MM.1S (cell line): ENCODE measurements at regions not wholly inside any gene's neighbourhood (a gene's known extent, or its start where the extent isn't known, plus 50 kb on each side); places are given as distances from the start of the nearest gene placed in this dataset.

Source experiments
- DNase-seq: peaks from one replicate; pipeline ENCODE4 v3.0.0-alpha.2; 2015
- H2AFZ ChIP-seq: fragments of 300-600 bp; sonication (generic); 2 replicates; pipeline ENCODE4 v1.6.0; 2016; ENCODE audit warnings: antibody characterized with exemption, low read length
- H3F3A ChIP-seq: fragments of 300-600 bp; sonication (generic); 2 replicates; pipeline ENCODE4 v1.6.1; 2016; ENCODE audit warnings: mild to moderate bottlenecking, antibody characterized with exemption, low read length, moderate library complexity, mixed read lengths; ENCODE audit not compliant: insufficient read depth
- H3K27ac ChIP-seq: fragments of 300-600 bp; sonication (generic); 2 replicates; pipeline ENCODE4 v1.5.1; 2016; ENCODE audit warnings: mild to moderate bottlenecking, low read length
- H3K27me3 ChIP-seq: fragments of 300-600 bp; sonication (generic); replicated peaks from 2 replicates; pipeline ENCODE4 v1.6.0; 2016; ENCODE audit warnings: low read length; ENCODE audit not compliant: insufficient read depth
- H3K36me3 ChIP-seq: fragments of 300-600 bp; sonication (generic); replicated peaks from 2 replicates; pipeline ENCODE4 v1.6.1; 2016; ENCODE audit warnings: mild to moderate bottlenecking, low read length, mixed read lengths; ENCODE audit not compliant: insufficient read depth
- H3K4me1 ChIP-seq: fragments of 300-600 bp; sonication (generic); 2 replicates; pipeline ENCODE4 v1.6.1; 2016; ENCODE audit warnings: low read length, mixed read lengths
- H3K4me2 ChIP-seq: fragments of 300-600 bp; sonication (generic); 2 replicates; pipeline ENCODE4 v1.6.0; 2016; ENCODE audit warnings: low read depth, low read length
- H3K4me3 ChIP-seq: fragments of 300-600 bp; sonication (generic); 2 replicates; pipeline ENCODE4 v1.5.1; 2016; ENCODE audit warnings: low read length, mixed read lengths
- H3K79me2 ChIP-seq: fragments of 300-600 bp; sonication (generic); 2 replicates; pipeline ENCODE4 v1.6.1; 2016; ENCODE audit warnings: mixed run types, low read length, mixed read lengths
- H3K9ac ChIP-seq: fragments of 300-600 bp; sonication (generic); 2 replicates; pipeline ENCODE4 v1.6.1; 2016; ENCODE audit warnings: low read length, mixed read lengths
- H3K9me2 ChIP-seq: fragments of 300-600 bp; sonication (generic); replicated peaks from 2 replicates; pipeline ENCODE4 v1.6.1; 2016; ENCODE audit warnings: mild to moderate bottlenecking, low read length, mixed read lengths; ENCODE audit not compliant: insufficient read depth
- H3K9me3 ChIP-seq: fragments of 300-600 bp; sonication (generic); replicated peaks from 2 replicates; pipeline ENCODE4 v1.6.1; 2016; ENCODE audit warnings: mild to moderate bottlenecking, low read length, mixed read lengths; ENCODE audit not compliant: insufficient read depth
- H4K20me1 ChIP-seq: fragments of 300-600 bp; sonication (generic); 2 replicates; pipeline ENCODE4 v1.6.1; 2016; ENCODE audit warnings: mild to moderate bottlenecking, low read length, moderate library complexity, mixed read lengths; ENCODE audit not compliant: insufficient read depth
- EZH2 ChIP-seq: fragments of 300-600 bp; sonication (generic); optimal IDR thresholded peaks from 2 replicates; pipeline ENCODE3; 2017; ENCODE audit warnings: low read depth, mild to moderate bottlenecking, antibody characterized with exemption, low read length, mixed read lengths
- EZH2phosphoT487 ChIP-seq: fragments of 300-600 bp; sonication (generic); IDR thresholded peaks from 2 replicates; pipeline ENCODE4 v1.6.1; 2018; ENCODE audit warnings: antibody characterized with exemption, low read length
- TF ChIP-seq, protein P1 (sequence below): fragments of 300-600 bp; sonication (generic); IDR thresholded peaks from 2 replicates; pipeline ENCODE4 v1.5.1; 2016; ENCODE audit warnings: antibody characterized with exemption, low read length, mixed read lengths

DNA sequence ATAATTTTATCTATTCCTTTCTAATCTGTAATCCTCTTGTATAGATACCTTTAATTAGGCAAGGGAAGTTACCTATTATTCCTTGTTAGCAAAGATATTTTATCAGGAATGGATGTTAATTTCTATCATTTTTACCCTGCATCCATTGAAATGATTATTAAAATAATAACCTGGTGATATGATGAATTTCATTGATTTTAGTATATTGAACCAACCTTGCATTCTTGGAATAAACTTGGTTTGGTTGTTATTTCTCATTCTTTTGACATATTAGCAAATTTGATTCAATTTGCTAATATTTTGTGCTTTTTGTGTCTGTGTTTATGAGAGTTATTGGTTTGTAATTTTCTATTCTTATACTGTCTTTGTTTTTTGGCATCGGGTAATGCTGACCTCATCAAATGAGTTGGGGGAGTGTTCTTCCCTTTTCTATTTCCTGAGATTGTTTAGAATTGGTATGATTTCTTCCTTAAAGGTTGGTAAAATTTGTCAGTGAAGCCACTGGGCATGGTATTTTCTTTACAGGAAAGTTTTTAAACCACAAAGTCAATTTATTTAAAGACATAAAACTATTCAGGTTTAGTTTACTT is 250.4 kb upstream of the PMFBP1 start:
- Histone ChIP-seq H3F3A (no peaks in the 10 kb centered on the region), H3K4me3 (no peak overlapping the region), H3K79me2 (no peaks in the 10 kb centered on the region)

DNA sequence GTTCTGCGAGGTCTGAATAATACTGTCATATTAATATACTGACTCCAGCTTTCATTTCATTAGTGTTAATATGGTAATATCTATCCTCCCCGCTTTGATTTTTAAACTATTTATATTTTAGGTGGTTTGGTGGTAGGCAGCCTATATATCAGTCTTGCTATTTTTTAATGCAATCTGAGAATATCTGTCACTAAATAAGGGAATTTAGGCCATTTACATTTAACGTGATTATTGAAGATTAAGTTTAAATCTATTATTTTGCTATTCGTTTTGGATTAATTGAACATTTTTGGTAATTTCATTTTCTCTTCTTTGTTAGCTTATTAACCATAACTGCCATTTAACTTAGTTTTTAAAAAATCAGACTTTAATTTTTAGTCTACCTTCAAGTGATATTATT is 247.7 kb upstream of the PMFBP1 start:
- Histone ChIP-seq H3K27me3 (no peaks in the 10 kb centered on the region), H3K9me2 (no peaks in the 10 kb centered on the region), H3K4me1 (no peaks in the 10 kb centered on the region), H3K36me3 (no peaks in the 10 kb centered on the region), H3K9ac (no peak overlapping the region), H2AFZ (no peak overlapping the region), H3K79me2 (no peaks in the 10 kb centered on the region), H3K9me3 (no peaks in the 10 kb centered on the region), H4K20me1 (no peaks in the 10 kb centered on the region), H3K4me2 (no peak overlapping the region), H3F3A (no peaks in the 10 kb centered on the region), H3K4me3 (no peak overlapping the region), H3K27ac (no peak overlapping the region)
- TF ChIP-seq EZH2 (no peak), EZH2phosphoT487 (no peak)
- TF ChIP-seq, protein P1, sequence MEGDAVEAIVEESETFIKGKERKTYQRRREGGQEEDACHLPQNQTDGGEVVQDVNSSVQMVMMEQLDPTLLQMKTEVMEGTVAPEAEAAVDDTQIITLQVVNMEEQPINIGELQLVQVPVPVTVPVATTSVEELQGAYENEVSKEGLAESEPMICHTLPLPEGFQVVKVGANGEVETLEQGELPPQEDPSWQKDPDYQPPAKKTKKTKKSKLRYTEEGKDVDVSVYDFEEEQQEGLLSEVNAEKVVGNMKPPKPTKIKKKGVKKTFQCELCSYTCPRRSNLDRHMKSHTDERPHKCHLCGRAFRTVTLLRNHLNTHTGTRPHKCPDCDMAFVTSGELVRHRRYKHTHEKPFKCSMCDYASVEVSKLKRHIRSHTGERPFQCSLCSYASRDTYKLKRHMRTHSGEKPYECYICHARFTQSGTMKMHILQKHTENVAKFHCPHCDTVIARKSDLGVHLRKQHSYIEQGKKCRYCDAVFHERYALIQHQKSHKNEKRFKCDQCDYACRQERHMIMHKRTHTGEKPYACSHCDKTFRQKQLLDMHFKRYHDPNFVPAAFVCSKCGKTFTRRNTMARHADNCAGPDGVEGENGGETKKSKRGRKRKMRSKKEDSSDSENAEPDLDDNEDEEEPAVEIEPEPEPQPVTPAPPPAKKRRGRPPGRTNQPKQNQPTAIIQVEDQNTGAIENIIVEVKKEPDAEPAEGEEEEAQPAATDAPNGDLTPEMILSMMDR: no peak
- no peak for DNase-seq

More for the DNA sequence above, 250.4 kb upstream of the PMFBP1 start:
- Histone ChIP-seq H3K4me1 (no peaks in the 10 kb centered on the region), H3K9me2 (no peaks in the 10 kb centered on the region), H2AFZ (no peak overlapping the region), H3K27ac (no peak overlapping the region), H3K9ac (no peak overlapping the region), H3K9me3 (no peaks in the 10 kb centered on the region), H3K4me2 (no peak overlapping the region), H4K20me1 (no peaks in the 10 kb centered on the region), H3K27me3 (no peaks in the 10 kb centered on the region), H3K36me3 (no peaks in the 10 kb centered on the region)
- DNase-seq: no peak
- no peak for TF ChIP-seq EZH2
- TF ChIP-seq, protein P1: no peak
- no peak for TF ChIP-seq EZH2phosphoT487

DNA sequence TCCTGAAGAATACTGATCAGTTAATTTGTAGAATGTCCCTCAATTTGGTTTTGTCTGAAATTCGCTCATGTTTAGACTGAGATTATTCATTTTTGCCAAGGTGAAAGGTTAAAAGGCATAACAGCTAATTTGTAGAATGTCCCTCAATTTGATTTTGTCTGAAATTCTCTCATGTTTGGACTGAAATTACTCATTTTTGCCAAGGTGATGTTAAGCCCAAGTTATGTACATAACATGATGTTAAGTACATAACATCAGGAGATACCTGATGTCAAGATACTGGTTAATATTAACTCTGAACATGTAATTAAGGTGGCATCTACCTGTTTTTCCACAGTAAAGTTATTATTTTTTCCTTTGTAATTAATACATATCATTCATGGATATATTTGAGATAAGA is 243.4 kb upstream of the PMFBP1 start:
- Histone ChIP-seq H3F3A (no peaks in the 10 kb centered on the region), H3K9ac (no peak overlapping the region)
- TF ChIP-seq EZH2phosphoT487 (no peak), EZH2 (no peak)
- TF ChIP-seq, protein P1: no peak

More for the DNA sequence above, 243.4 kb upstream of the PMFBP1 start:
- Histone ChIP-seq H4K20me1 (no peaks in the 10 kb centered on the region), H3K79me2 (no peaks in the 10 kb centered on the region), H3K27me3 (no peaks in the 10 kb centered on the region), H3K4me2 (no peak overlapping the region), H3K9me2 (no peaks in the 10 kb centered on the region), H3K4me1 (no peaks in the 10 kb centered on the region), H3K27ac (no peak overlapping the region), H3K36me3 (no peaks in the 10 kb centered on the region), H3K4me3 (no peak overlapping the region), H2AFZ (no peak overlapping the region), H3K9me3 (no peaks in the 10 kb centered on the region)
- no peak for DNase-seq
